ENCODE measurements at regions not wholly inside any gene's neighbourhood (a gene's known extent, or its start where the extent isn't known, plus 50 kb on each side); places are given as distances from the start of the nearest gene placed in this dataset.

DNA sequence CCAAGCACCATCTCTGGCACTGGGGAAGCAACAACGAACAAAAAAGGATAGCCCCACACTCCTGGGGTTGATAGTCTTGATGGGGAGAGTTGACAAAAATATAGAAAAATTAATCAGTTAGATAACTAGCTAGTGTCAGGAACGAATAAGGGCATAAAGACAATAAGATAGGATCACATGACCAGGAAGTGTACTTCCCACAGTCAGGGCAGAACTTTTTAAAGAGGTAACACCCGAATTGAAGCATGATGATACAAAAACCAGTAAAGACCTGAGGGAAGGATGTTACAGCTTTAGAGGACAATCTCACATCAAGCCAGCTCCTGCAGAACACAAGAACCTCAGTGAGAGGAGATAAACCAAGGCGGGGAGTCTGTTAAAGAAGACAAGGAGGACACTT, 295.4 kb upstream of the CRIM1 start:
- DNase-seq (ENCODE audit: low read depth in 4 of 4, low spot score in 1 of 4) = no peak

DNA sequence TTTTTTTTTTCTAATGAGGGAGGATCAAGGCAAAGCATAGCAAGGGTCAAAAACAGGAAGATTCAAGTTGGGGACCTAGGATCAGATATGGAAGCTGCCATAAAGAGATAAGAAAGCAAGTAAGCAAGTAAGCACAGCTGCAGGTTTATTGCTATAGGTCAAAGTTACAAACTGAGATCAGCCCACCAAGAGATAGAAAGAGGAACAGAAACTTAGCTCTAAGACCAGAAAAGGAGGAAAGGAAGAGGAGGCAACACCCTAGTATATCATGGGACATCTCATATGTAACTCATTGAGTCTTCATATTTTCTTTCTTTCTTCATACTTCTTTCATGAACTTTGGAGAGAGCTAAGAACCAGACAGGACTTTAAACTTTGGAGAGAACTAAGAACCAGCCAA, 295.9 kb upstream of the CRIM1 start:
- no peak for DNase-seq (ENCODE audit: low read depth in 4 of 4, low spot score in 1 of 4)

DNA sequence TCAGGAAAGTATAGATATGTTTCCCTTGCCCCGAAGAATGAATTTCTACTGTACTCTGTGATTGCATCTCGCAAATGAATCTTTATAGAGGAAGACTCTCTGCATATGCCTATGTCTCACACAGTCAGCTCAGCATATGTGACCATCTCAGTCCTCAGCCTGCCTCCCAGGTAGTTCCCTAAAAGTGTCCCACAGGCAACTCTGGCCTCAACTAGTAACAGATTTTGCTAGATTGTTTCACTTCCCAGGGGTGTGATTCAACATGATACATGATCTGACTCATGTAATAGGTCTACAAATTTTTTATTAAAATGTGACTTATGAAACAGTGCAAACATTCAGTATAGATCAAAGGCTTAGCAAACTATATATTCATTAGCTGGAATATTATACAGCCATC, 296.6 kb upstream of the CRIM1 start:
- no peak for DNase-seq (ENCODE audit: low read depth in 4 of 4, low spot score in 1 of 4)

DNA sequence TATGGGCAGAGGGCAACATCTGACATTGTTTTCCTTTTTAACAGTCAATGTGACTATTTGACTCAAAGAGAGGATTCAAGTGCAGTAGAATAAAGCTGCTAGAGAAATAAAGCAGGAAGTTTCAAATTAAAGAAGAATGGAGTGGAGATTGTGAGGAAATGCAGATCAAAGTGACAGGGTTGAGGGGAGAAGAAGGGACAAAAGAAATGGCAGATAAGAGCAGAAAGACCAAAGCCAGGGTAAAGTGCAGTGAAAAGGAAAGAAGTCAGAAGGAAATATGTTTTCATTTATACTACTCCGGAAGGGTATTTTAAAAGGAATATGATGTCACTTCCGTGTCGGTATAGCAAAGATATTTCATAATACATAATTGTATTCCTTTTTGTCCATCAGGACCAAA, 297.5 kb upstream of the CRIM1 start:
- no peak for DNase-seq (ENCODE audit: low read depth in 4 of 4, low spot score in 1 of 4)

DNA sequence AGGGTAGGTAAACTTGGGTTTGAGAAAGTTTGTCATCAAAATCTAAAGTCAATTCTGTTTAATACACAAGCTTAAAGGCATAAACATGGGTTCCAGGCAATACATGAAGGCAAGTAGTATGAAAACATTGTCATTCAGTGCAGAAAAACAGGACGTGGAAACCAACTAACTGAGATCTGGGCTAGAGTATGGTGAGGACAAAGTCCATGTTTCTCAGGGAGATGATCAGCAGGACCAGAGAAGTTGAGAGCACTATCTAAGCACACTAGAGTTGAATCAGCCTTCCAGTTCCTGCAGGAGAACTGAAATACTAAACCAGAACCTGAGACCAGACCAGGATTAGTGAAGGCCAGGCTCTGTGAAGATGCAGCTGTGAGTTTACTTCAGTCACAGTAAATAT, 302.8 kb upstream of the CRIM1 start:
- no peak for DNase-seq (ENCODE audit: low read depth in 4 of 4, low spot score in 1 of 4)

DNA sequence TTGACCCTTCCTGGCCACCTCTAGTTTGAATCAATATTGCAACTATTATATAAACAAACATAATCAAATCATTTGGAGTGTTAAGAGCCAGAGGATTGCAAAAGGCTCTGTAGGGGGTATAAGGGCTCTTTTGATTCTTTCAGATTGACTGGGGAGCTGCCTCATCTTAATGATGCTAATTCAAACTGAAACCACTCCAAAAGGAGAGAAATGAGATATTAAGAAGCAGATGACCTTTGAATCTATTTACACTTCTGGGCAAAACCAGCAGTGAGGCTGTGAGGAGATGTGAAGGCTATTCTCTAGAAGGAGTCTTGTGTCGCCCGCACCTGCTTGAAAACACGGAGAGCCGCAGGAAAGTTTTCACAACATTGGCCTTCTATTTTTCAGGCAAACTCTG, 311.2 kb upstream of the CRIM1 start:
- DNase-seq (ENCODE audit: low read depth in 4 of 4, low spot score in 1 of 4) = no peak

DNA sequence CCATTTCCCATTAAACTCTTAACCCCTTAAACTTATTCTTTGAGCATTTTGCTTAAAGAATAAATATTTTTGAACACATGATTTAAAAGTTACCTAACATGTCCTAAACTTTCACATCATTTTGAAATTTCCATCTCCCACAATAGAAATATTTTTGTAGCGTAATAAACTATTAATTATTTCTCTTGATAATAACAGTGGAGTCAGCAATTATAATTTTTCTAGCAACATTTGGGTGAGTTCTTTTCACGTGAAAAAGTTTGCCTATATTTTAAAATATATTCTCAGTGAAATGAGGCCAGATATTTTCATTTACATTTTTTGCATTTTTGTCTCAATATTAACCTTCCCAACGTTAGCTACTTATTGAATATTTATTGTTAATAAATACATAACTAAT, 320.4 kb upstream of the CRIM1 start:
- DNase-seq (ENCODE audit: low read depth in 4 of 4, low spot score in 1 of 4) = no peak

DNA sequence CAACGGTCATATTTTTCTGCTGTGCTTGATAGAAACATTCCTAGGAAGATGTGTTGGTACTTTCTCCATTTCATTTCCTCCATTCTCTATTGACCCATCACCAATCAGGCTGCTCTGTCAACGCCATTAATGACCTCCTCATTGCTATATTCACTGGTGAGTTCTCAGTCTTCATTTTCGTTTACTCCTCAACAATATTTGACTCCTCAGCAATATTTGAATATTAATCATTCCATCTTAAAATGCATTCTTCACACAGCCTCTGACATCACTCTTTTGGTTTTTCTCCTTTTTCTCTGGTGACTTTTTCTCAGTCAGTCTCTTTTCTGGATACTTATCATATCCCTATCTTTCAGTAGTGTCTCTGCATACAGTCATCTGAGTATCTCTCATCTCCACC, 323.5 kb upstream of the CRIM1 start:
- no peak for DNase-seq (ENCODE audit: low read depth in 4 of 4, low spot score in 1 of 4)

DNA sequence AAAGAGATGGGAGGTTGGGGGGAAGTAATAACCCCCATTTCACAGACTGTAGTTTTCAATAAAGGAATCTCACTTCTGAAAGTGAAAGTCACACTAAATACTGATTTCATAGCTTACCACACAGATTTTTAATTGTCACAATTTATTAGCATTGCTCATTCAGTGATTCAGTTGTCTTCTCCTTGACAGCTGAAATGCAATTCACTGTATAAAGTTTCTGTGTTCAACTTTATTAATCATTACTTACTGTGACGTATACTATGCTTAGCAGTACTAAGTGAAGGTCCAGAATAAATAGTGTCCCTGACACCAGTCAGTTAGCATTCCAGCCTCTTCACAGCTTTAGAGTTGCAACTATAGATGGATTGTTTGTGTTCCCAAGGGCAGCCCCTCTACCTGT, 324.1 kb upstream of the CRIM1 start:
- DNase-seq (ENCODE audit: low read depth in 4 of 4, low spot score in 1 of 4) = no peak

DNA sequence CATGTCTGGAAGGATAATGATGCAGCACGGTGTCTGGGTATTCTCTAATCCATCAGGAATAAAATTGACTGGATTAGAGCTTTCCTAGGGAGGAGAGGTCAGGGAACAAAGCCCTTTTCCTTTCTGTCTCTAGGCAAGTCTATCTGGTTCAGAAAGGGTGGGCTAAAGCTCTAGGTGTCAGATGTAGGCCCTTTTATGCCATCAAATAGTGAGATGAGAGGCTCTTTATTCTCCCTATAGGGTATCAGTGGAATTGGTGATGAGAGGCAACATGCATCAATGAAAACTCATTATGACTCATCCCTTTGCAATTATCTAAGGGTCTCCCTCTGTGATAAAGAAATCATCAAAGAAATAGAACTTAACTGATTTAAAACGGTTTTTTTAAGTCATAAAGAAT, 328.0 kb upstream of the CRIM1 start:
- no peak for DNase-seq (ENCODE audit: low read depth in 4 of 4, low spot score in 1 of 4)

DNA sequence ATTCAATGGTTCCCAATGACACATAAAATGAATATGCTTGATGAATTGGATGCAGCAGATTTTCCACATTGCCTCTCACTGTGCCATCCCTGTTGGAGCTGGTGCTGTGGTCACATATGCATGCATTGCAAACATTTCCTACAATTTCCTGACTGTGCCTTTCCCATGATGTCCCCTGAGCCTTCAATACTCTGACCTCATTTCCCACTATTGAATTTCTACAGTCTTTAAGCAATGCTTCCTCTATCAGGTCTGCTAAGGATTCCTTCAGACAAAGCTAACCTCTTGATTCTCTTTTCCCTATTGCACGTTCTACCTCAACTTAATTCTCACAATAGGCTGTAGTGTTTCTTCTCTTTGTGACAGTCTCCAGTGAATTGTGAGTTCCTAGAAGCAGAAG, 342.5 kb upstream of the CRIM1 start:
- no peak for DNase-seq (ENCODE audit: low read depth in 4 of 4, low spot score in 1 of 4)

DNA sequence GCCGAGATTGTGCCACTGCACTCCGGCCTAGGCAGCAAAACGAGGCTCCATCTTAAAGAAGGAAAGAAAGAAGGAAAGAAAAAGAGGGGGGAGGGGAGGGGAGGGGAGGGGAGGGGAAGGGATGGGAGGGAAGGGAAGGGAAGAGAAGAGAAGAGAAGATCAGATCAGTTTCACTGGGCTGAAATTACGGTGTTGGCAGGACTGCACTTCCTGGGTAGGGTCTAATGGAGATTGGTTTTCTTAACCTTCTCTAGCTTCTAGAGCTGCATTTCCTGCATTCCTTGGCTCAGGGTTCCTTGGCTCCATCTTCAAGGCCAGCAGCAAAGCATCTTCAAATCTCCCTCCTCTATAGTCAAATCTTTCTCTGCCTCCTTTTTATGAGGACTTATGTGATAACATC, 349.1 kb upstream of the CRIM1 start:
- DNase-seq (ENCODE audit: low read depth in 4 of 4, low spot score in 1 of 4) = no peak

DNA sequence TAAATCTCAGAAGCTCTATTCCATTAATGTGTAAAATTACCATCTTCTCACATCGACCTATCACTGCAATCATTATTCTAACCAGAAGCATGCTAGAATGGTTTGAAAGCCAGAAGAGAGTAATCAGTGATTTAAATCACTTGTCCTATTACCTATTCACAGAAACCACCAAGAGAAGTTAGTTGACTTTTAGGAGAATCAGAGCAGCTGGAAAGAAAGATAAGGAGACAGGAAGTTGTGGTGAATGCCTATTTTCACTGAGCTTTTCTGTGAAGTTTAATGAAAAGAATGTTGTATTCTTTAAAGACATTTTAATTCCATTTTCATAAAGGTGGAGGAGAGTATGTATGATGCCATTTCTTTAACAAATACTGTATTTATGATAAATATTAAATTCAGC, 352.6 kb upstream of the CRIM1 start:
- DNase-seq (ENCODE audit: low read depth in 4 of 4, low spot score in 1 of 4) = no peak

DNA sequence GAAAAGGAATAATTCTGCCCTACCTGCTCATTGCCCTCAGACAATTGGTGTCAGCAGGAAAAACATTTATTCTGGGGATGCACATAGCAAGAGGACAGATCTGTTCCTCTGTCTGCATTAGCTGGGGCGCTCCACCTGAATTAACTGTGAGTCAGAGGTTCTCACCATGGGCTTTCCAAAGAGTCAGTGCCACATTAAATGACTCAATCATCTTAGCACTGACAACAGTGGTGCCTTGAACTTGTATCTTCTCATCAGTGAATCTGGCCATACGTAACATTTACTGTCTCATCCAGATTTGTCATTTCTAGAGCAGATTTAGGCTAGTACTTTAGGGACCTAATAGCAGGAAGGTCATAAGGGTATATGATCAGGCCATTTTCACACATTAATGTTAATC, 358.1 kb upstream of the CRIM1 start:
- no peak for DNase-seq (ENCODE audit: low read depth in 4 of 4, low spot score in 1 of 4)

DNA sequence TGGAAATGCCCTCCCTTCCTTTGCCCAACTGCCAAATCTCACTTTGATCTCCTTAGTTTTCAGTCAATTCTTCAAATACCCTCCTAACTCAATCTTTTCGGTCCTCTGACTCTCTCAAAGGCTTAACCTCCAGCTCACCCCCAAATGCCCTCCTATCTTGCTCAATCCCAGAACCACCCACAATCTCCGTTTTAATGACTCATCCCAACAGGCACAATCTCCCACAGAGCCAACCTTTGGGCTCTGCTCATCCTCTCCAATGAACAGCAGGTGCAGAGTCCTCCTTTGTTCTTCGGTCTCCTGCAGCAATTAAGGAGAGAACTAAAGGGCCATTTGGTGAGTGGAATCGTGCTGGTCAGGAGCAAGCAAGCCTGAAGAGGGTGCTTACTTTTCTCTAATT, 366.1 kb upstream of the CRIM1 start:
- DNase-seq (ENCODE audit: low read depth in 4 of 4, low spot score in 1 of 4) = no peak

DNA sequence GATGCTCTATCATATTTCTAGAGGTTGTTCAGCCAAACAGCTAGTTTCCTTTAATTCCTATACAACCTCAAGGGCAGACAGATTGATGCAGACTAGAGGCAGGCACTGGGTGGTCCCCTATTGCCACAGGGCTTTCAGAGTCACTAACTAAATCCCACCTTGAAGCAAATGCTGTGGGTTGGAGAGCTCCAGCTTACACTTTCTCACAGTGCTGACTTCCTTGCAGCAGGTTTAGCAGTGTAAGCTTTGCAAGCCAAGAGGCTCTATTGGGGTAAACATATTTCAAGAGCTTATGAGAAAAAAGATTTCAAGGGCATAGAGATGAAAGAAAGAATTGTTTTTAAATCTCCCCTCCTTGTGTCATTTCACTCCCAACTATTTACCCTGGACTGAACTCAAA, 366.5 kb upstream of the CRIM1 start:
- DNase-seq (ENCODE audit: low read depth in 4 of 4, low spot score in 1 of 4) = no peak

DNA sequence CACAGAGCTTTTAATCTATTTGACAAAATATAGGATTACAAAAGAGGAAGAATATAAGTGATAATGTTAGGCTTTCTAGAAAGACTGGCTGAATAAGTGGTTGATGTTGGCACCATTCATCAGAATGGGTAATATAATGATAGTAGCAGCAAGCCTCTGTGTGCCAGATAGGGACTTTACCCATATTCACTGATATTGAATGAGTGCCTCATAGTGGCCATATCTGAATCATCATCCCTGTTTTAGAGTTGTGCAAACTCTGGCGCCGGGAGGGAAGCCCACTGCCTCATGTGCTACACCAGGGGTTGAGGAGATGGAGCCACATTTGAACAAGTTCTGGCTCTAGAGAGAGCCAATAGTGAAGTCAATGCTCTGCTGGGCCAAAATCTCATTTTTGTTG, 368.7 kb upstream of the CRIM1 start:
- no peak for DNase-seq (ENCODE audit: low read depth in 4 of 4, low spot score in 1 of 4)

DNA sequence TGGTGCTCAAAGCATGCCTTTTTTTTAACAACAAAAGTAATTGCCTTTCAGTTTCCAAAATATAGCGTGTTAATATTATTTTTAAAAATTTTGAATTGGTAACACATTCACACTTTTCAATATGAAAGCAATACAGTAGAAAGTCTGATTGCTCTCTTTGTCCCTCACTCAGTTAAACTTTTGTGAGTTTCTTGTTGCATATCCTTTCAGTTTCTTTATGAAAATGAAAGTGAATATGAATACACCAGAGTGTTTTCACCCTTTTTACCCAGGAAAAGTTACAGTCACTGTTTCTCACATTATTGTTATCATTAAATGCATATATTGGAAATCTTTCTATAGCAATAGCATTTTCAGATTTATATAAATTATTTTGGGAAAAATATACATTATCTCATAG, 377.4 kb upstream of the CRIM1 start:
- DNase-seq (ENCODE audit: low read depth in 4 of 4, low spot score in 1 of 4) = no peak

DNA sequence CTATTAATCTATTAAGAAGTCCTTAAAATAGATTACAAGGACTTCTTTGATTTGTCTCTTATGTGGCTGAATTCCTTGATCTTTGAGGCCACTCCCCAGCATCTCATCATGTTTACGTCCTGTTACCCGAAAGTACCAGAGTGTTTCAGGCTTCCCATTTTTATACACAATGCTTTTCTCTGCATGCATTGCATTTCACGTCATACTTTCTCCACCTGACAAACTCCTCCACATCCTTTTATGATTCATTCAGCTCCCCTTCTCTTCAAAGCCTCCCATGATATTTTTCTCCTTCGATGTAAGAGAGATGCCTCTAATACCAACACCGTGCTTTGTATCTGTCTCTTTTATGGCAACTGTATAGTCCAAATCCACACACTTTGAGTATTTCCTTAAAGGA, 379.0 kb upstream of the CRIM1 start:
- DNase-seq (ENCODE audit: low read depth in 4 of 4, low spot score in 1 of 4) = no peak

DNA sequence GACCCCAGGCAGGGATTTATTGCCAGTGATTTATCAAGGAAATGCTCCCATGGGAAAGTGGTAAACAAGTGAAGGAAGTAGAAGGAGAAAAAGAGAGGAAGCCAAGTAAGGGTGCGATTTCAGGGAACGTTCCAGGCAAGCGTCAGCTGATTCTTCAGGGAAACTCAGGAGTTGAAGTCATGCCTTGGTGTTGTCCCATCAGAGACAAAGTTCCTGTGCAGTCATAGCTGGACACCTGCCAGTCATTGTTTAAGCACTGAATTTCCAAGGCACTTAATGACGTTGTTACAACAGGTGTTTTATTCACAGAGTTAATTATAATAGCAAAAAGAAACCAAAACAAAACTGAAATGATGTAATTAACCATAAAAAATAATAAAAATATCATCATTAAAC, 381.8 kb upstream of the CRIM1 start:
- no peak for DNase-seq (ENCODE audit: low read depth in 4 of 4, low spot score in 1 of 4)

DNA sequence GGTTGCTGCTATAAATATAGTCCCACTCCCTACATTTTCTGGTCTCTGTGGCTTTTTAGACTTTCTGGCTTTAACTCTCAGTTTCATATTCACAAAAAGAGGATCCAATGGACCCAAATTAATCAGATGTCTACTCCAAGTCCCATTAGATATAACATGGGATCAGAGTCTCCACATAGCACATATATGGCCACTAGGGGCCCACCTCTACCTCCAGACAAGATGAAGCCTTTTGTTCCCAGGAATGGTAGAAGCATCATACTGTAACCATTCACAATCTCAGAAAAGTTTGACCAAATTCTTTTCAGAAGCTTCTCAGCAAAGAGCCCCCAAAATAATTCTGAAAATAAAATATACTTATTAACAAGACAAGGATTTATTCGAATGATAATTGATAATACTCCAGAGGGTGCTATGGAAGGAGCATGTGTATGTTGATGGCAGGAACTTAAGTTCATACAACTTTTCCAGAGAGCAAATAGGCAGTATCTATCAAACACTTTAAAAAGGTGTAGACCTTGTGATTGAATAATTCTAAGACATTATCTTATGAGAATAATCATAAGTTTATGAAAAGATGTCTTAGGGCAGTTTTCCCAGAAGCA, 382.3 kb upstream of the CRIM1 start:
- no peak for DNase-seq (ENCODE audit: low read depth in 4 of 4, low spot score in 1 of 4)

DNA sequence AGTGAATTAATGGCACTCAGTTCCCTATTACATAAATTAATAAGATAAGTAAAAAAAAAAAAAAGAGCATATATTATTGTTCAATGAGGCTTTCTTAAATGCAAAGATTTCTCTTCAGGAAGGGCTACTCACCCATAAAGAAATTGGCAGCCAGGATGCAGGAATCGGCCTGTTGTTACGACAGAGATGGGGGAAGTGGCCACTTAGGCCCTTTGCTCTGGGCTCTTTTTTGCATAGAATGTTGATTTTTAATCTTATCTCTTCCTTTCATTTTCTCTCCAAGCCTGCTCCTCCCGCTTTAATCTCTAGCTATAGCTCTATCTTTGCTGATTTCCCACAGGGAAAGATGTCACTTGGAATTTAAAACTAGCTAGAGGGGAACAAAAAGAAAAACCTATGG, 391.8 kb upstream of the CRIM1 start:
- no peak for DNase-seq (ENCODE audit: low read depth in 4 of 4, low spot score in 1 of 4)

DNA sequence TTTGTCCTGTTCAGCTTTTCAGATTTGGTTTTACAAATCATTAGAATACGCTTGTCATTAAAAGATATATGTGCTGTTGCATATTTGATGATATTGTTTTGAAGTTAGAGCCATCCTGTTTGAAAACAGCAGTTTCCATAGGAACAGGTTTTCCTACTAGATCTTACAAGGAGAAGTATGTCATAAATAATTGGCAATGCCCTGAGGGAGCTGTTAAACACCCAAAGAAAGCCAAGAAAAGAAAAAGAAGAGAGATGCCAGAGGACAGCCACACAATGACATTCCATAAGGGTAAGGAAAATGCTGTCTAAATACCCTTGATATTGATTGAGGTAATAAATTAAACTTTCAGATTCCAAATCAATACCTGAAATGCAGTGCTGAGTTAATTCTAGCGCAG, 392.2 kb upstream of the CRIM1 start:
- no peak for DNase-seq (ENCODE audit: low read depth in 4 of 4, low spot score in 1 of 4)

DNA sequence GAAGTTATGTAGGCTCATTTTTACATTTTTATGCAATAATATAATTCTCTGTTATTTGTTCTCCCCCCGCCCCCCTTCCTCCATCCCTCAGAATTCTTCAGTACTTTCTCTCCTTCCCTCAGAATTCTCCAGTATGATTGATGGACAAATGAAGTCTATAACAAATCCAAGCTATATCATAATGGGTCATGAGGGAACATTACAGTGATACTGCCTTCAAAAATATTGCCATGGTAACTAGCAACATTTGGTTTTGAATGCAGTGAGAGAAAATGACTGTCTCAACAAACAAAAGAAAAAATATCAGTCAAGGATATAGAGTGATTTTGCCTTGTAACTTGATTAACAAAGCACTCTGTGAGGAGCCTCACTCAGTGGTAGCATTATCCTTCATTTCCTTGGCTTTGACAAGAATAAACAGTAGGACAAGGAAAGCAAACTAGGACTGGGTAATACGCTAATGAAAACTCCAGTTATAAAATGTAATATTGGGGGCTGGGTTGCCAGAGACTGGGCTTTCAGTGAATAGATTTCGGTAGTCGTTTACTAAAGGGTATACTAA, 392.9 kb upstream of the CRIM1 start:
- DNase-seq (ENCODE audit: low read depth in 4 of 4, low spot score in 1 of 4) = no peak
